Tibial artery (tissue), 4 donors: ENCODE measurements at regions not wholly inside any gene's neighbourhood (a gene's known extent, or its start where the extent isn't known, plus 50 kb on each side); places are given as distances from the start of the nearest gene placed in this dataset.

Source experiments
- DNase-seq, 2 donors: peaks; one replicate each; pipeline ENCODE4 v3.0.0-alpha.2; 2019
- H3K27ac ChIP-seq, 2 donors: fragments of 200-600 bp; sonication (generic) in 1 of 2; 1 replicate in 1 of 2; 2 replicates in 1 of 2; pipeline ENCODE4 v1.5.1; 2018 to 2019; ENCODE audit warnings: mild to moderate bottlenecking in 1 of 2
- H3K27me3 ChIP-seq, 2 donors: fragments of 200-600 bp; sonication (generic) in 1 of 2; one replicate each; pipeline versions ENCODE4 v1.5.1 to v1.6.0; 2016 to 2019
- H3K36me3 ChIP-seq, 3 donors: fragments of 200-600 bp; sonication (generic) in 2 of 3; one replicate each; pipeline ENCODE4 v1.5.1; 2016 to 2019; ENCODE audit warnings: mild to moderate bottlenecking in 2 of 3
- H3K4me1 ChIP-seq, 4 donors: fragments of 200-600 bp; sonication (generic) in 2 of 4; 1 replicate in 3 of 4; 2 replicates in 1 of 4; pipeline ENCODE4 v1.5.1; 2016 to 2019
- H3K4me3 ChIP-seq, 2 donors: fragments of 200-600 bp; sonication (generic) in 1 of 2; 1 replicate in 1 of 2; 2 replicates in 1 of 2; pipeline ENCODE4 v1.5.1; 2018 to 2019; ENCODE audit warnings: mild to moderate bottlenecking in 2 of 2
- H3K9me3 ChIP-seq, 3 donors: fragments of 200-600 bp; sonication (generic) in 1 of 3; one replicate each; pipeline ENCODE4 v1.5.1; 2016 to 2019
- CTCF ChIP-seq, 2 experiments: fragments of 200-600 bp in 1 of 2; fragments of 450-650 bp in 1 of 2; IDR thresholded peaks; one replicate each; pipeline ENCODE4 v1.5.1; 2017 to 2019; ENCODE audit warnings: antibody characterized with exemption in 2 of 2, mild to moderate bottlenecking in 1 of 2, moderate library complexity in 1 of 2
- intact Hi-C: fragments of 100-400 bp; cut with DNase I; formaldehyde crosslinking; loops from one replicate; pipeline ENCODE4 v1.15.0; 2023; ENCODE audit warnings: low total_unique reads

- Histone ChIP-seq H3K27me3 (no peaks in the 10 kb centered on the region), H3K27ac (no peak overlapping the region), H3K4me3 (no peak overlapping the region), H3K9me3 (no peaks in the 10 kb centered on the region), H3K4me1 (no peaks in the 10 kb centered on the region), H3K36me3 (no peaks in the 10 kb centered on the region)
- no peak for TF ChIP-seq CTCF (IDR thresholded peaks at IDR 0.05)
- intact Hi-C loops = no loop called here
- no peak for DNase-seq
Measured at GRCh38 chr5:110956280-110956912, 115.1 kb upstream of the TSLP start.

GRCh38 chr5:110956913-110957813, 114.3 kb upstream of the TSLP start:
- H3K9me3 ChIP-seq = no peaks in the 10 kb centered on the region
- no peak overlapping the region for H3K27ac ChIP-seq
- H3K4me1 ChIP-seq = no peaks in the 10 kb centered on the region
- TF ChIP-seq CTCF (IDR thresholded peaks at IDR 0.05) = no peak
- no peak for DNase-seq
- H3K27me3 ChIP-seq = no peaks in the 10 kb centered on the region
- intact Hi-C loops = no loop called here
- no peaks in the 10 kb centered on the region for H3K36me3 ChIP-seq
- no peak overlapping the region for H3K4me3 ChIP-seq

- intact Hi-C loops = no loop called here
- Histone ChIP-seq H3K4me3 (no peak overlapping the region), H3K27me3 (no peaks in the 10 kb centered on the region), H3K36me3 (no peaks in the 10 kb centered on the region), H3K9me3 (no peaks in the 10 kb centered on the region), H3K27ac (no peak overlapping the region), H3K4me1 (no peaks in the 10 kb centered on the region)
- no peak for DNase-seq
- no peak for TF ChIP-seq CTCF (IDR thresholded peaks at IDR 0.05)
Measured at GRCh38 chr5:110957934-110958333, 113.6 kb upstream of the TSLP start.

- peaks cover 0 to 9% (median 3%) of the 10 kb centered on the region in 4 donors for H3K4me1 ChIP-seq
- TF ChIP-seq CTCF (IDR thresholded peaks at IDR 0.05) = no peak
- no peak for DNase-seq
- no peaks in the 10 kb centered on the region for H3K9me3 ChIP-seq
- H3K4me3 ChIP-seq = no peak overlapping the region
- no peak overlapping the region for H3K27ac ChIP-seq
- no peaks in the 10 kb centered on the region for H3K36me3 ChIP-seq
- intact Hi-C loops = no loop called here
- H3K27me3 ChIP-seq = no peaks in the 10 kb centered on the region
Measured at GRCh38 chr5:110963495-110963894, 108.0 kb upstream of the TSLP start.

- Histone ChIP-seq H3K27ac (no peak overlapping the region), H3K9me3 (no peaks in the 10 kb centered on the region), H3K36me3 (no peaks in the 10 kb centered on the region), H3K27me3 (no peaks in the 10 kb centered on the region), H3K4me3 (no peak overlapping the region), H3K4me1 (peaks cover 0 to 9% (median 3%) of the 10 kb centered on the region in 4 donors)
- DNase-seq = no peak
- intact Hi-C loops = no loop called here
- no peak for TF ChIP-seq CTCF (IDR thresholded peaks at IDR 0.05)
Measured at GRCh38 chr5:110965773-110966581, 105.5 kb upstream of the TSLP start.
